ENCODE measurements at regions not wholly inside any gene's neighbourhood (a gene's known extent, or its start where the extent isn't known, plus 50 kb on each side); places are given as distances from the start of the nearest gene placed in this dataset.
A peak's percentile ranks its signal among the peaks of the same experiment; 100 is the strongest.

DNA sequence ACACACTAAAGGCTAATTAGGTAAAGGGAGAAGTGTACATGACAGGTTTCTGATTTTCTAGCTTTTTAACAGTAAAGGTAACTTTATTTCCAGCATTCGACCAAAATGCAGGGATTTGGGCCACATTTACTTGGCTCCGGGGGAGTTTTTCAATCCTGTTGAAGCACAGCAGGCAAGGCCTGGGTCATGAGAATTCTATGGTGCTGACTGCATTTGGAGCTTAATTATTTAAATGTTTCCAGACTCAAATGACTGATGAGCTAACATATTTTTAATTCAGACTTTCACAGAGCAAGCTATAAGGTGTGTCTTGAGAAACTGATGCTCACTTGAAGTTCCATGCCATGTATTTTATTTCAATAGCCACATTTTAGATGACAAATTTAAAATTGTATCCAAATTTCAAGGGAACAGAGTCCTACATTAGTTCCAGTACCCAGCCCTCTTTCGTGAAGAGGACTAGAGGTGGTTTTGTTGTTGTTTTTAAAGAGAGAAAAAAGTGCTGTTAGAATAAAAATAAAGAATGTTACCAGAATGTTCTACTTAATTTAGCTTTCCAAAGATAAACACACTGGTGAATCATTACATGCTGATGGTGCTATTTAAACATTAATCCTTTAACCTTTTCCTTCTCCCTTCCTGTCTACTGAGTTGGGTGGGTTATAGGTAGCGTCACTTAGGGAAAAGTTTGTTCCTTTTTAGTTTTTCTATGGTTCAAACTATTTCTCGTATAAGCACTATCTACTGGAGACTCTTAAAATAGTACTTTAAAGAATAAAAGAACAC lies 82.3 kb upstream of the PHACTR2 start:
- no peak for DNase-seq (ENCODE audit: low read depth in 2 of 2)

DNA sequence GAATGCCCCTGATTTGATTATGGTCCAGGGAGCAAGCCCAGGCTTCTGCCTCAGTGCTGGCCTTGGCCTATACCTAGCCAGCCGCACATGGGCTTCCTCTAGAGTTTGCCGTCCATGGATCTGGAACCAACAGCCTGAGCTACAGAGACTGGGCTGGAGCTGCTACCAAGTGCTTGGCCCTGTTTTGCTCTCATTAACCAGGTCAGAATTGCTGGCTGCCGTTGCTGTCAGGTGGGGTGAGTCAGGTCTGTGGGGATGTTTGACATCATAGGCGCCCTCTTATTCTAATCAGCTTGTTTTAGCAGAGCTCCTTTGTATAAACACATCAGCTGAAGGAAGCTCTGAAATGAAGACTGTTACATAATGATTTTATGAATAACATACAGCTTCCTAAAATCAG lies 83.1 kb upstream of the PHACTR2 start:
- no peak for DNase-seq (ENCODE audit: low read depth in 2 of 2)

- DNase-seq (ENCODE audit: low read depth in 2 of 2) = no peak
Observed at GRCh38 chr6:143592335-143592734, 80.8 kb upstream of the FUCA2 start.

- no peak for DNase-seq (ENCODE audit: low read depth in 2 of 2)
Observed at GRCh38 chr6:143591441-143591840, 79.9 kb upstream of the FUCA2 start.

- no peak for DNase-seq (ENCODE audit: low read depth in 2 of 2)
Observed at GRCh38 chr6:143589162-143589561, 77.6 kb upstream of the FUCA2 start.

DNA sequence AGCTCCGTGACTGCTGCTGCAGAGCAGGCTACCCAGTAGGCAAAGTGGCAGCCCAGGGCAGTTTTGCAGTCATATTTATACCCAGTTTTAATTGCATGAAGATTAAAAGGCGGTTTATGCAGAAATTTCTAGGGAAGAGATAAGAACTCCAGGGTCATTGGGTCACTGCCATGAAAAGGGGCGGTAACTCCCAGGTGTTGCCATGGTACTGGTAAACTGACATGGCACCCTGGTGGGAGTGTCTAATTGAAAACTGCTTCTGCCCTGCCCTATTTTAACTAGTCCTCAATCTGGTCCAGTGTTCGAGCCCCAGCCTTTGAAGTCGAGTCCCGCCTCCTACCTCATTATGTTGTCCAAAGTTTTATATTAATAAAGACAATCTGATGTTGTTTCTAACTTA lies 75.0 kb upstream of the FUCA2 start:
- no peak for DNase-seq (ENCODE audit: low read depth in 2 of 2)

- DNase-seq (ENCODE audit: low read depth in 2 of 2) = no peak
Observed at GRCh38 chr6:143585716-143586115, 74.2 kb upstream of the FUCA2 start.

DNA sequence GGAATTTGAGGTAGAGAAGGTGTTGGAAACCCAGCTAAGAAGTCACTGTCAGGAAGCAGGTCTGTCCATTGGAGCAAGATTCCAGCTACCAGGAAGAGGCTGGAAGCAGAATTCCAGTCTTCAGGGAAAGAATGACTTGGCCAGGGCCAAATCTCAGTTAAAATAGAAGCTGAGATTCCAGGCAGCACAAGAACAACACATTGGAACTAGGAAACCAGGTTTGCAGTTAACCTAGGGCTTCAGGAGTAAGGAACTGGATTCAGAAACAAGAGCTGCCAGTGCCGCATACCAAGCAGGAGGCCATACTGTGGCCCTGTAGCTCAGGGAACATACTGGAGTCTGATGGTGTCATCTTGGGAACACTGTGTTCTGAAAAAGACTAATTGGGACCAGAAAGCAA lies 73.7 kb upstream of the FUCA2 start:
- DNase-seq (ENCODE audit: low read depth in 2 of 2) = no peak

- DNase-seq (ENCODE audit: low read depth in 2 of 2) = peak; percentile 58 to 66
Observed at GRCh38 chr6:143583542-143584327, 72.2 kb upstream of the FUCA2 start.

DNA sequence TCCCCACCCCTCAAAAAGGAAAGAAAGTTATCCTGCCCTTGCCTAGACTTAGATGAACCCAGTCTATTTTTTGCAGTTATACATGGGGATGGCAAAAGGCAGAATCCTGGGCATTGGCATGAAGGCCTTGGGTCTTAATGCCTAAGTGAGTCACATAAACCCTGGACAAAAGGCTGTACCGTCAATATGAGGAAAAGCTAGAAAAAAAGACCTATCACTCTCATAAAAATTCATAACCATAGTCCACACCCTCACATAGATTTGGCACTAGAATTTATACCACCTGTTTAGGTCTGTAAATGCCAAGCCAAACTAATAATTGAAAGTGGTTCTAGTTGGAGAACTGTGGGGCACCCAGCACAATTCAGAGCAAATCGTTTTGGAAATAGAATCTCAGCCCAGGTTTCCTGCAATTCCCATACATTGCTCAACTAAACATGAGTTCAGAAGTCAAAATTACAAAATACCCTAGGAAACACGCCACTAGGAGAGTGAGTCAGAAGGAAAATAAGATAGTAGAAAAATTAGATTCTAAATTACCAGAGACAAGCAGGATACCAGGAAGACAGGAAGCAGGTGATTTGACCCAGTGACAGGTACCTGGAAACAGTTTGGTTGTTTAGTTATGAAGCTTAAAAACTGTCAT lies 70.4 kb upstream of the FUCA2 start:
- DNase-seq (ENCODE audit: low read depth in 2 of 2) = no peak

GRCh38 chr6:143579703-143580102 lies 68.2 kb upstream of the FUCA2 start:
- DNase-seq (ENCODE audit: low read depth in 2 of 2) = peak in 1 of 2 experiments; percentile 33

DNA sequence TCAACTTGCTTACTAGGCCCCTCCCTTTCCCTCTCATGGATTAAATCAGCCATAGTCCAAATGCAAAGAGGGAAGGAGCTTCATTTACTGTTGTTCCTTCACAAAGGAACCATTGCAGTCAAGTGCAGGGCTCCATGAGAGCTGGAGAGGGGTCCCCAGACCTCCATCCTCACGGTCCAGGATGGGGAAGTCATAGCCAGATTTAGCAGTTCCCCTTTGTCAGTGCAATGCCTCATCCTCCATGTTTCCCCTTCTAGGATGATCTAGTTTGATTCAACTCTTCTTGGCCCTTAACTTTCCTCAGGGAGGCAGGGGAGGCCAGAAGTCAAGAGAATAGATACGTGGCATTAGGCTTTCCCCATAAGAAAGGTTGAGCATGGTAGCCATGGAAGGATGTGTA lies 66.5 kb upstream of the FUCA2 start:
- DNase-seq (ENCODE audit: low read depth in 2 of 2) = no peak

- no peak for DNase-seq (ENCODE audit: low read depth in 2 of 2)
Observed at GRCh38 chr6:143575901-143576426, 64.4 kb upstream of the FUCA2 start.

GRCh38 chr6:143575440-143575839 lies 63.9 kb upstream of the FUCA2 start:
- peak; percentile 47 to 58 for DNase-seq (ENCODE audit: low read depth in 2 of 2)

GRCh38 chr6:143570147-143570853 lies 58.8 kb upstream of the FUCA2 start:
- DNase-seq (ENCODE audit: low read depth in 2 of 2) = no peak

GRCh38 chr6:143569040-143569439 lies 57.5 kb upstream of the FUCA2 start:
- no peak for DNase-seq (ENCODE audit: low read depth in 2 of 2)

- no peak for DNase-seq (ENCODE audit: low read depth in 2 of 2)
Observed at GRCh38 chr6:143564484-143565017, 53.0 kb upstream of the FUCA2 start.

DNA sequence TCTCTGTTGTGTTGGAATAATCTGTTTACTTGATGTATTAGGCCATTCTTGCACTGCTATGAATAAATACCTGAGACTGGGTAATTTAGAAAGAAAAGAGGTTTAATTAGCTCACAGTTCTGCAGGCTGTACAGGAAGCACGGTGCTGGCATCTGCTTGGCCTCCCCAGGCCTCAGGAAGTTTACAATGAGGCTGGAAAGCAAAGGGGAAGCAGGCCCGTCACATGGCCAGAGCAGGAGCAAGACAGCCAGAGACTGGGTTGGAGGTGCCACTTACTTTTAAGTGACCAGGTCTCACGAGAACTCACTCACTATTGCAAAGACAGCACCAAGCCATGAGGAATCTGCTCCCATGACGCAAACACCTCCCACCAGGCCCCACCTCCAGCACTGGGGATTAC lies 50.6 kb upstream of the FUCA2 start:
- no peak for DNase-seq (ENCODE audit: low read depth in 2 of 2)

All from fibroblast of skin of left biceps (primary cell).